Breast epithelium (tissue), 4 donors: ENCODE measurements at regions not wholly inside any gene's neighbourhood (a gene's known extent, or its start where the extent isn't known, plus 50 kb on each side); places are given as distances from the start of the nearest gene placed in this dataset.

ENCODE experiments used
- DNase-seq, 2 donors: peaks; one replicate each; pipeline ENCODE4 v3.0.0-alpha.2; 2019; ENCODE audit warnings: low spot score in 2 of 2
- H3K27ac ChIP-seq, 2 donors: fragments of 200-600 bp; sonication (generic) in 1 of 2; one replicate each; pipeline ENCODE4 v1.5.1; 2016 to 2019; ENCODE audit warnings: mild to moderate bottlenecking in 1 of 2
- H3K27me3 ChIP-seq, 2 donors: fragments of 200-600 bp; sonication (generic) in 1 of 2; one replicate each; pipeline versions ENCODE4 v1.5.1 to v1.6.0; 2017 to 2019; ENCODE audit warnings: control low read depth in 1 of 2, mild to moderate bottlenecking in 1 of 2
- H3K36me3 ChIP-seq: fragments of 200-600 bp; one replicate; pipeline ENCODE4 v1.5.1; 2019
- H3K4me1 ChIP-seq, 2 donors: fragments of 200-600 bp; sonication (generic); one replicate each; pipeline ENCODE4 v1.5.1; 2016 to 2019; ENCODE audit warnings: control low read depth in 1 of 2
- H3K4me3 ChIP-seq, 3 donors: fragments of 200-600 bp; sonication (generic); 1 replicate in 2 of 3; 2 replicates in 1 of 3; pipeline ENCODE4 v1.5.1; 2016 to 2019; ENCODE audit warnings: mild to moderate bottlenecking in 3 of 3, moderate library complexity in 2 of 3
- H3K9me3 ChIP-seq, 2 donors: fragments of 200-600 bp; sonication (generic) in 1 of 2; one replicate each; pipeline ENCODE4 v1.5.1; 2016 to 2019; ENCODE audit warnings: control low read depth in 1 of 2
- CTCF ChIP-seq, 3 donors: fragments of 450-650 bp; IDR thresholded peaks; one replicate each; pipeline ENCODE4 v1.5.1; 2016 to 2017; ENCODE audit warnings: antibody characterized with exemption in 3 of 3, mild to moderate bottlenecking in 3 of 3, moderate library complexity in 3 of 3
- POLR2A ChIP-seq: fragments of 450-650 bp; IDR thresholded peaks from one replicate; pipeline ENCODE4 v1.6.1; 2016; ENCODE audit warnings: antibody characterized with exemption, mild to moderate bottlenecking, moderate library complexity
- POLR2AphosphoS5 ChIP-seq, 3 donors: sonication (generic); formaldehyde crosslinking; IDR thresholded peaks; one replicate each; pipeline ENCODE4 v1.6.1; 2017; ENCODE audit warnings: antibody characterized with exemption in 3 of 3
- intact Hi-C: fragments of 100-400 bp; cut with DNase I; formaldehyde crosslinking; loops from one replicate; pipeline ENCODE4 v1.15.1; 2023; ENCODE audit warnings: low total_unique reads

- H3K27ac ChIP-seq: no peak overlapping the region
- intact Hi-C loops: no loop called here
- DNase-seq: no peak
Observed at GRCh38 chr15:50824514-50824913, 59.0 kb upstream of the SPPL2A start.

GRCh38 chr15:50823281-50823680 is 57.8 kb upstream of the SPPL2A start:
- intact Hi-C loops: no loop called here
- H3K4me3 ChIP-seq: no peak overlapping the region
- H3K27ac ChIP-seq: no peak overlapping the region
- TF ChIP-seq CTCF (IDR thresholded peaks at IDR 0.05) (no peak), POLR2A (no peak), POLR2AphosphoS5 (IDR thresholded peaks at IDR 0.05) (no peak)
- H3K4me1 ChIP-seq: no peaks in the 10 kb centered on the region
- no peak for DNase-seq
- H3K36me3 ChIP-seq: no peaks in the 10 kb centered on the region
- H3K9me3 ChIP-seq: no peaks in the 10 kb centered on the region
- H3K27me3 ChIP-seq: no peaks in the 10 kb centered on the region

More at GRCh38 chr15:50824514-50824913, 59.0 kb upstream of the SPPL2A start:
- no peaks in the 10 kb centered on the region for H3K27me3 ChIP-seq
- no peaks in the 10 kb centered on the region for H3K4me1 ChIP-seq
- H3K36me3 ChIP-seq: no peaks in the 10 kb centered on the region
- TF ChIP-seq POLR2A (no peak), POLR2AphosphoS5 (IDR thresholded peaks at IDR 0.05) (no peak), CTCF (IDR thresholded peaks at IDR 0.05) (no peak)
- no peaks in the 10 kb centered on the region for H3K9me3 ChIP-seq
- H3K4me3 ChIP-seq: no peak overlapping the region

- H3K27me3 ChIP-seq: no peaks in the 10 kb centered on the region
- intact Hi-C loops: no loop called here
Observed at GRCh38 chr15:50821476-50821875, 56.0 kb upstream of the SPPL2A start.

GRCh38 chr15:50820808-50821382 is 55.4 kb upstream of the SPPL2A start:
- DNase-seq: no peak
- H3K36me3 ChIP-seq: no peaks in the 10 kb centered on the region
- H3K27me3 ChIP-seq: no peaks in the 10 kb centered on the region
- no peak overlapping the region for H3K4me3 ChIP-seq
- intact Hi-C loops: no loop called here
- no peak overlapping the region for H3K27ac ChIP-seq
- no peak for TF ChIP-seq POLR2A
- no peak for TF ChIP-seq CTCF (IDR thresholded peaks at IDR 0.05)
- no peak for TF ChIP-seq POLR2AphosphoS5 (IDR thresholded peaks at IDR 0.05)
- no peaks in the 10 kb centered on the region for H3K9me3 ChIP-seq
- H3K4me1 ChIP-seq: no peaks in the 10 kb centered on the region

More at GRCh38 chr15:50821476-50821875, 56.0 kb upstream of the SPPL2A start:
- no peaks in the 10 kb centered on the region for H3K4me1 ChIP-seq
- no peak for TF ChIP-seq POLR2A
- TF ChIP-seq POLR2AphosphoS5 (IDR thresholded peaks at IDR 0.05): no peak
- TF ChIP-seq CTCF (IDR thresholded peaks at IDR 0.05): no peak
- H3K9me3 ChIP-seq: no peaks in the 10 kb centered on the region
- H3K27ac ChIP-seq: no peak overlapping the region
- H3K4me3 ChIP-seq: no peak overlapping the region
- H3K36me3 ChIP-seq: no peaks in the 10 kb centered on the region
- no peak for DNase-seq

GRCh38 chr15:50819344-50819743 is 53.8 kb upstream of the SPPL2A start:
- Histone ChIP-seq H3K9me3 (no peaks in the 10 kb centered on the region), H3K36me3 (no peaks in the 10 kb centered on the region), H3K27ac (no peak overlapping the region), H3K4me3 (no peak overlapping the region), H3K4me1 (no peaks in the 10 kb centered on the region), H3K27me3 (no peaks in the 10 kb centered on the region)
- intact Hi-C loops: no loop called here
- TF ChIP-seq POLR2AphosphoS5 (IDR thresholded peaks at IDR 0.05): no peak
- no peak for TF ChIP-seq CTCF (IDR thresholded peaks at IDR 0.05)
- no peak for TF ChIP-seq POLR2A
- no peak for DNase-seq
